ENCODE measurements at regions not wholly inside any gene's neighbourhood (a gene's known extent, or its start where the extent isn't known, plus 50 kb on each side); places are given as distances from the start of the nearest gene placed in this dataset.
"Not testable (repeated sequence)": the region's sequence is repeated elsewhere in the genome, so short reads cannot be mapped to it uniquely, and the experiment has no call there.

DNA sequence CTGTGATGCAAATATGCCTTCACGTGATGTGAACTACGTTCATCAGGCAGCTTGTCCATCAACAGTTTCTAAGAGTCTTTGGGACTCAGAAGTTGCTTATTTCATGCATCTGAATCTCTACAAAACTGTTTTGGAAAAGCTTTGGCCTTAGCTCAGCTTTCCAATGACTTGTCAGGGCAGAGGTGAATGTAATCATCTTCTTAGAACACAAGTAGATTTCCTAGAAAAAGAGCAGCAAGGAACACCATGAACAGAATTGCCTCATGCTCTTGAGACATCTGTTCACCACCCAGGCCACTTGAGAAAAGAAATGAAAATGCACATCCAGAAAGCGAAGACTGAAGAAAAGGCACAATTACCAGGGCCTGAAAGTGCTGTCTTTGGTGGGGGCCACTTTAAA is 105.8 kb upstream of the PDHA1 start:
- intact Hi-C loops (cut with DNase I): no loop called here
- H3K27ac ChIP-seq: no peak overlapping the region
- no peaks in the 10 kb centered on the region for H3K9me3 ChIP-seq
- TF ChIP-seq, protein P1, sequence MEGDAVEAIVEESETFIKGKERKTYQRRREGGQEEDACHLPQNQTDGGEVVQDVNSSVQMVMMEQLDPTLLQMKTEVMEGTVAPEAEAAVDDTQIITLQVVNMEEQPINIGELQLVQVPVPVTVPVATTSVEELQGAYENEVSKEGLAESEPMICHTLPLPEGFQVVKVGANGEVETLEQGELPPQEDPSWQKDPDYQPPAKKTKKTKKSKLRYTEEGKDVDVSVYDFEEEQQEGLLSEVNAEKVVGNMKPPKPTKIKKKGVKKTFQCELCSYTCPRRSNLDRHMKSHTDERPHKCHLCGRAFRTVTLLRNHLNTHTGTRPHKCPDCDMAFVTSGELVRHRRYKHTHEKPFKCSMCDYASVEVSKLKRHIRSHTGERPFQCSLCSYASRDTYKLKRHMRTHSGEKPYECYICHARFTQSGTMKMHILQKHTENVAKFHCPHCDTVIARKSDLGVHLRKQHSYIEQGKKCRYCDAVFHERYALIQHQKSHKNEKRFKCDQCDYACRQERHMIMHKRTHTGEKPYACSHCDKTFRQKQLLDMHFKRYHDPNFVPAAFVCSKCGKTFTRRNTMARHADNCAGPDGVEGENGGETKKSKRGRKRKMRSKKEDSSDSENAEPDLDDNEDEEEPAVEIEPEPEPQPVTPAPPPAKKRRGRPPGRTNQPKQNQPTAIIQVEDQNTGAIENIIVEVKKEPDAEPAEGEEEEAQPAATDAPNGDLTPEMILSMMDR (IDR thresholded peaks at IDR 0.05): no peak
- no peaks in the 10 kb centered on the region for H3K27me3 ChIP-seq
- H3K36me3 ChIP-seq: no peaks in the 10 kb centered on the region
- no peak overlapping the region for H3K4me3 ChIP-seq
- DNase-seq (ENCODE audit: low spot score in 2 of 2): no peak
- no peaks in the 10 kb centered on the region for H3K4me1 ChIP-seq

DNA sequence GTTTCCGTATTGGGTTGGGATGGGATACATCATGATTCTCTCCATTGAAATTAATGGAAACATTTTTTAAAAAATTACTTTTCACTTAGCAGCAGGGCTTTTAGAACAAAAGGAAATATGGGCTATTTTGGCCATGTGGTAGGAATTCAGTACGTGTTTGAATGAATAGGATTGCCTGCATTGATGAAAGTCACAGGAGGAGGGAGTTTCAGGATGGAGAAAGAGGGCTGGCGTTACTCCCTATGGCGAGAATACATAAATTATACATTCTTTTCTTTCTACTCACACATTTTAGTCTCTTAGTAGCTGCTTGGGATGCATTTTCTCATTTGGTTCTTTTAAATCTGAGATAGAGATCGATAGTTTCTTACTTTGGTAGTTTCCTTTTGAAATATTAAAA is 100.3 kb upstream of the PDHA1 start:
- DNase-seq (ENCODE audit: low spot score in 2 of 2): no peak
- Histone ChIP-seq H3K9me3 (no peaks in the 10 kb centered on the region), H3K4me1 (no peaks in the 10 kb centered on the region), H3K27ac (no peak overlapping the region), H3K27me3 (no peaks in the 10 kb centered on the region), H3K4me3 (no peak overlapping the region), H3K36me3 (no peaks in the 10 kb centered on the region)
- intact Hi-C loops (cut with DNase I): no loop called here
- TF ChIP-seq, protein P1 (IDR thresholded peaks at IDR 0.05): no peak

GRCh38 chrX:19244921-19245320 is 98.8 kb upstream of the PDHA1 start:
- H3K27ac ChIP-seq; H3K36me3 ChIP-seq; H3K9me3 ChIP-seq; intact Hi-C loops (cut with DNase I); DNase-seq (ENCODE audit: low spot score in 2 of 2); H3K27me3 ChIP-seq; H3K4me3 ChIP-seq; H3K4me1 ChIP-seq: not testable (repeated sequence)

- TF ChIP-seq, protein P1 (IDR thresholded peaks at IDR 0.05): no peak
- Histone ChIP-seq H3K27ac (no peak overlapping the region), H3K36me3 (no peaks in the 10 kb centered on the region), H3K4me1 (no peaks in the 10 kb centered on the region), H3K4me3 (no peak overlapping the region), H3K9me3 (no peaks in the 10 kb centered on the region), H3K27me3 (no peaks in the 10 kb centered on the region)
- intact Hi-C loops (cut with DNase I): no loop called here
- DNase-seq (ENCODE audit: low spot score in 2 of 2): no peak
Observed at GRCh38 chrX:19245711-19246269, 97.9 kb upstream of the PDHA1 start.

GRCh38 chrX:19256986-19257385 is 86.7 kb upstream of the PDHA1 start:
- intact Hi-C loops (cut with DNase I): no loop called here
- DNase-seq (ENCODE audit: low spot score in 2 of 2): no peak

GRCh38 chrX:19261026-19261425 is 82.7 kb upstream of the PDHA1 start:
- intact Hi-C loops (cut with DNase I); H3K9me3 ChIP-seq; H3K27ac ChIP-seq; H3K27me3 ChIP-seq; DNase-seq (ENCODE audit: low spot score in 2 of 2); H3K36me3 ChIP-seq; H3K4me1 ChIP-seq; H3K4me3 ChIP-seq: not testable (repeated sequence)

More at GRCh38 chrX:19256986-19257385, 86.7 kb upstream of the PDHA1 start:
- Histone ChIP-seq H3K36me3 (no peaks in the 10 kb centered on the region), H3K9me3 (no peaks in the 10 kb centered on the region), H3K4me1 (no peaks in the 10 kb centered on the region), H3K27ac (no peak overlapping the region), H3K27me3 (no peaks in the 10 kb centered on the region), H3K4me3 (no peak overlapping the region)
- TF ChIP-seq, protein P1 (IDR thresholded peaks at IDR 0.05): no peak

- Histone ChIP-seq H3K4me1 (no peaks in the 10 kb centered on the region), H3K27me3 (no peaks in the 10 kb centered on the region), H3K9me3 (peaks cover 0 to 2% of the 10 kb centered on the region in 2 donors), H3K4me3 (no peak overlapping the region), H3K27ac (no peak overlapping the region), H3K36me3 (no peaks in the 10 kb centered on the region)
- DNase-seq (ENCODE audit: low spot score in 2 of 2): no peak
- TF ChIP-seq, protein P1 (IDR thresholded peaks at IDR 0.05): no peak
- intact Hi-C loops (cut with DNase I): no loop called here
Observed at GRCh38 chrX:19270727-19271126, 73.0 kb upstream of the PDHA1 start.

Data from ascending aorta (tissue), 2 donors.